WTC11 (cell line): ENCODE measurements at regions not wholly inside any gene's neighbourhood (a gene's known extent, or its start where the extent isn't known, plus 50 kb on each side); places are given as distances from the start of the nearest gene placed in this dataset.

Experiments
- ATAC-seq: fragments of 200-7000 bp; cut with Tn5 transposase; 2 replicates; pipeline ENCODE4 v1.10.0; 2021; ENCODE audit warnings: mild to moderate bottlenecking, moderate library complexity
- CTCF ChIA-PET: fragments of 300-600 bp; sonication (Branson Sonifier 250); formaldehyde crosslinking; loops from one replicate; lab custom pipeline; 2021; ENCODE audit warnings: antibody characterized with exemption; lab: Charles Lee
- POLR2A ChIA-PET: fragments of 350-600 bp; sonication (Branson Sonifier 250); formaldehyde crosslinking; loops from one replicate; lab custom pipeline; 2021; ENCODE audit warnings: antibody characterized with exemption; lab: Charles Lee
- DNase-seq: peaks from one replicate; pipeline ENCODE4 v3.0.0; 2021; ENCODE audit warnings: low spot score
- H3K27ac Mint-ChIP-seq: 2 replicates; pipeline ENCODE4 v1.8.0; 2021; ENCODE audit warnings: mixed read lengths
- H3K27me3 Mint-ChIP-seq: 2 replicates; pipeline ENCODE4 v1.8.0; 2021; ENCODE audit warnings: low read depth, mild to moderate bottlenecking, moderate library complexity, mixed read lengths
- H3K36me3 Mint-ChIP-seq: 2 replicates; pipeline ENCODE4 v1.8.0; 2021; ENCODE audit warnings: mixed read lengths
- H3K4me1 Mint-ChIP-seq: 2 replicates; pipeline ENCODE4 v1.8.0; 2022; ENCODE audit warnings: mixed read lengths
- H3K4me3 Mint-ChIP-seq: 2 replicates; pipeline ENCODE4 v1.8.0; 2021; ENCODE audit warnings: mild to moderate bottlenecking, moderate library complexity, mixed read lengths
- H3K9me3 Mint-ChIP-seq: 2 replicates; pipeline ENCODE4 v1.8.0; 2021; ENCODE audit warnings: mixed read lengths
- ESRRA ChIP-seq: sonication (generic); formaldehyde crosslinking; IDR thresholded peaks from 2 replicates; pipeline ENCODE4 v1.8.1; 2022; ENCODE audit warnings: mild to moderate bottlenecking, missing genetic modification reagents, borderline replicate concordance
- FOXK1 ChIP-seq: sonication (generic); formaldehyde crosslinking; IDR thresholded peaks from 2 replicates; pipeline ENCODE4 v1.8.0; 2022; ENCODE audit warnings: mild to moderate bottlenecking, moderate library complexity, missing genetic modification reagents
- ZBTB21 ChIP-seq: sonication (generic); formaldehyde crosslinking; IDR thresholded peaks from 2 replicates; pipeline ENCODE4 v1.8.1; 2023; ENCODE audit warnings: mild to moderate bottlenecking, missing genetic modification reagents, borderline replicate concordance
- TF ChIP-seq, protein P1 (sequence below): sonication (generic); formaldehyde crosslinking; conservative IDR thresholded peaks from 2 replicates; pipeline ENCODE4 v1.8.1; 2022; ENCODE audit warnings: mild to moderate bottlenecking, missing genetic modification reagents

DNA sequence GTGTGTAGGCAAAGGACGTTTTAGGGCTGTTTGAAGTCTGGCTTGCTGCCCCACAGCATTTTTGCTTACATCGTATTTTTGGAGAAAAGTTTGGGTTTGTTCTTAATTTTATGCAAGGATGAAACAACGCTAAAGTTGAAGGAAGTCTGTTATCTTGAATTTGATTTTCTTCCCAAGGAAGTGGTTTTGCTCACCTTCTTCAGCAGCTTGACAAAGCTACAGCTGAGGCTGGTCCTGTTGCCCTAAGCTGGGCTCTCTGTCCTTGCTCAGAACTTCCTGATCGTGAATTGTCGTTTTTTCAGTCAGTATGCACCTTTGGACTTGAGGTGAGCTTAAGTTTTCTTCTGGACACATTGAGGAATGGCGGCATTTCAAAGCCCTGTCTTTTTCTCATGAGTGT lies 62.1 kb upstream of the GSX1 start:
- DNase-seq, result no peak
- Mint-ChIP-seq H3K36me3 (no peaks in the 10 kb centered on the region), H3K4me3 (no peak overlapping the region), H3K27me3 (no peaks in the 10 kb centered on the region), H3K27ac (peak overlapping the region; percentile 70; the same call in 1 of the 2 replicates), H3K4me1 (peaks cover 14% of the 10 kb centered on the region), H3K9me3 (peaks cover 6% of the 10 kb centered on the region; the same call in 1 of the 2 replicates)
- TF ChIP-seq FOXK1 (CRISPR knock-in tag) (no peak), ESRRA (CRISPR knock-in tag) (no peak), ZBTB21 (CRISPR knock-in tag) (no peak)
- TF ChIP-seq, protein P1, sequence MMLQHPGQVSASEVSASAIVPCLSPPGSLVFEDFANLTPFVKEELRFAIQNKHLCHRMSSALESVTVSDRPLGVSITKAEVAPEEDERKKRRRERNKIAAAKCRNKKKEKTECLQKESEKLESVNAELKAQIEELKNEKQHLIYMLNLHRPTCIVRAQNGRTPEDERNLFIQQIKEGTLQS, result no peak
- CTCF ChIA-PET, result interaction anchor here (1.1 to 1.2 kb wide), 2 partner anchors 92 to 97 kb away, joined by 3 read pairs; no protein-coding TSS in a partner anchor
- POLR2A ChIA-PET, result no interaction called here
- no peak for ATAC-seq
